GM18505 (cell line): ENCODE measurements at regions not wholly inside any gene's neighbourhood (a gene's known extent, or its start where the extent isn't known, plus 50 kb on each side); places are given as distances from the start of the nearest gene placed in this dataset.

Experiments
- ATAC-seq: cut with Tn5 transposase; IDR thresholded peaks from one replicate; pipeline ENCODE4 v1.9.1; 2021; ENCODE audit not compliant: unreplicated experiment
- POLR2A ChIP-seq: IDR thresholded peaks from 4 replicates; pipeline ENCODE4 v1.6.1; 2011; ENCODE audit warnings: borderline replicate concordance; ENCODE audit not compliant: insufficient read depth, insufficient read length; ENCODE audit errors: extremely low read depth

DNA sequence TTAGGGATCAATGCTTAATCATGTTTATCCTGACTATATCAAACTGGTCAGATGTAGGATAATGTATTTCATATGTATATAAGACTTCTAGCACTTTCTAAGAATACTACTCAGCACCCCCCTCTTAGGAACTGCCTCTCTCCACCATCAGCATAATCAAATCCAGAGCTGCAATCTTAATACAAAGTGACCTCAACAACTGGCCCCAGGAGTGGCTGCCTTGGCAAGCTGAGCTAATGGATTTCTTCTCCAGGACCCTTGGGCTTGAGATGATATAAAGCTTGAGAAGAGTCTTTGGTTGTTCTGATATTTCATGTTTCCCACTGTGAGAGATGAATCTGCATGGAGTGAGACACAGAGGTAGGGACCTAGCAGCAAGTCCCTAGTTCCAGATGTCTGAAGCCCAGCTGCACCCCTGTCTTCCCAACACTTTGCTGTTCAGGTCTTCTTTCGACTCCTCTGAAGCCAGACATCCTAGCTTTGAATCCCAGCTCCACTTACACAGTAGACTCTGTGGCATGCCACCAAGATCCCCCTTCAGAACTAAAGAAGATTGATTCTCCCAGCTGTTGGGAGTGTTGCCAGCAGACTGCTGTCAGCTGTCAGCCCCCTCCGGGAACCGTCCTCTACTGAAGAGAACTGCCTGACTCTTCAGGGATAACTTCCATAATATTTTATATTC is 309.3 kb upstream of the UBE2E2 start:
- no peak for ATAC-seq
- TF ChIP-seq POLR2A = no peak

DNA sequence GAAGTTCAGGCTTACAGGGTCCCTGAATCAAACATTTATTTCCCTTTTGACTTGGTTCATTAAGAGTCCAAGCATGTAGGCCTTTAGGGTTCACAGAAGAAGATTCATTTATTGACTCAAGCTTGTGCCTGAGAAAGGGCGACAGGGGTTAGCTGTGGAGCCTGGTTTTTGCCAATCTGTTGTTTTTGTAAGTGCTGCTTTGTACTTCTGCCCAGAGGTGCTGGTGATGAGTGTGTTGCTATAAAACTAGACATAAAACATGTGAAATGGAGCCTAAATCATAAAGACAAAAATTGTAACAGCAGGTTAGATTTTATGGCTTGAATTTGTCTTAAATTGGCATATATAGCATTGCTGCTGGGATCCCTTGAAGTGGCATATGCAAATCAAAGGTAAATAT is 308.3 kb upstream of the UBE2E2 start:
- TF ChIP-seq POLR2A = no peak

GRCh38 chr3:22895671-22896070 is 307.5 kb upstream of the UBE2E2 start:
- TF ChIP-seq POLR2A = no peak
- ATAC-seq = no peak

More for the DNA sequence above, 308.3 kb upstream of the UBE2E2 start:
- ATAC-seq = no peak

GRCh38 chr3:22898558-22898957 is 304.6 kb upstream of the UBE2E2 start:
- no peak for TF ChIP-seq POLR2A
- no peak for ATAC-seq

DNA sequence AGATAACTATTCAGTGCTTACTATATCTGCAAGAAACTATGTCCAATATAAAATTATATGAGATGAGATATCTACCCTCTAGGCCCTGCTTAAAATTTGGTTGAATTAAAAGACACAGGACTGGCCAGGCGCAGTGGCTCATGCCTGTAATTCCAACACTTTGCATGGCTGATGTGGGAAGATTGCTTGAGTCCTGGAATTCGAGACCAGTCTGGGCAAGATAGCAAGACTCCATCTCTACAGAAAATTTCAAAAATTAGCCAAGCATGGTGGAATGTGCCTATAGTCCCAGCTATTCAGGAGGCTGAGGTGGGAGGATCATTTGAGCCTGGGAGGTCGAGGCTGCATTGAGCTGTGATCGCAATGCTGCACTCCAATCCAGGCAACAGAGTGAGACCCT is 303.7 kb upstream of the UBE2E2 start:
- ATAC-seq = no peak
- no peak for TF ChIP-seq POLR2A

GRCh38 chr3:22900296-22900695 is 302.8 kb upstream of the UBE2E2 start:
- no peak for TF ChIP-seq POLR2A
- no peak for ATAC-seq

DNA sequence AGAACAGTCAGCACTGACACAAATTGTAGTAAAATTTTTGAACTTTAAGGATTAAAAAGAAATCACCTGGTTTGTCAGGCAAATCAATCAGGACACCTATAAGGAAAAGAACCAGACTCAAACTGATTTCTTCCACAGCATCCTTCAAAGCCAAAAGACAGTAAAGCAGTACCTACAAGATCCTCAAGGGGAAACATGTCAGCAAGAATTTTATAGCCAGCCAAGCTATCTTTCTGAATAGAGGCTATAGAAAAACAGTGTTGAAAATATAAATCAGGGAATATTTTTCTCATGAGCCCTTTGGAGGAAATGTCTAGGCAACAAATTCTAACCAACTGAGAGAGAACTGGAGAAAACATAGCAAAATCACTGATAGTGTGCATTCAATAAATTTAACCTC is 301.4 kb upstream of the UBE2E2 start:
- ATAC-seq = no peak
- no peak for TF ChIP-seq POLR2A

GRCh38 chr3:22907161-22907780 is 295.9 kb upstream of the UBE2E2 start:
- no peak for TF ChIP-seq POLR2A
- ATAC-seq = no peak

- ATAC-seq = no peak
- TF ChIP-seq POLR2A = no peak
Observed at GRCh38 chr3:22907796-22908195, 295.3 kb upstream of the UBE2E2 start.

DNA sequence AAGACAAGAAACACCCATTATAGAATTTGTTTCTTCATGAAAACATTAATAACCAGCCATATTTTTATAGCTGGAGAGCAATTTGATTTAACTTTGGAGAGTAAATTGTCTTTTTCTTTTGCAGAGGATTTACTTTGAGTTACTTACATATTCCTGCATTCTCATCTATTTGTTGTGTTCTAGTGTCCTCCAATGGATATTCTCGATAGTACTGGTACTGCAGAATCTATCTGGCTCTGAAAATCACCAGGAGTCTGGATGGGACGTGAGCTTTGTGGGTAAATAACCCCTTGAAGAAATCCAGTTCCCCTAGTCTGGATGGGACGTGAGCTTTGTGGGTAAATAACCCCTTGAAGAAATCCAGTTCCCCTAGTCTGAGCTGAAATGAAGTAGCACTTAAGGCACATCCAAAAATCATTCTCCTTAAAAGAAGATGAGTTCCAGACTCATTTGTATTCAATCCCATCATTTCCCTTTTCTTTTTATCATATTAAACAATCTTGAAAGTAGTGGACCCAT is 294.1 kb upstream of the UBE2E2 start:
- TF ChIP-seq POLR2A = no peak
- ATAC-seq = no peak

DNA sequence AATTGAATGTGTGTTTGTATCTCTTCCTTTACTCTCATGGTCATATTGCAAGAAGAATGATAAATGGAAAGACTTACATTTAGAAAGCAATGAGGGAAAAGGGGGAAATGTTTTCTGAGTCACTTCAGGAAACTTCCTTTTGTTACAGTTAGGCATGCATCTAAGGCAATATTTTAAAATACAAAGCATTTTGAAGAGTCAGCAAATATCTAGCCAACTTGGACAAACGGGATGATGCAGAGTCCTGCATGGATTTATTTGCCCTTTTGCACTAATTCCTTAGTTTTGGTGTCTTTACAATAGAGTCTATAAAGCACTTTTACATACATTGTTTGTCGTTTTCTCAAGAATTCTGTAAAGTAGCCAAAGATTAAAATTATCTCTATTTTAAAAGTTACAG is 286.2 kb upstream of the UBE2E2 start:
- TF ChIP-seq POLR2A = no peak
- no peak for ATAC-seq

DNA sequence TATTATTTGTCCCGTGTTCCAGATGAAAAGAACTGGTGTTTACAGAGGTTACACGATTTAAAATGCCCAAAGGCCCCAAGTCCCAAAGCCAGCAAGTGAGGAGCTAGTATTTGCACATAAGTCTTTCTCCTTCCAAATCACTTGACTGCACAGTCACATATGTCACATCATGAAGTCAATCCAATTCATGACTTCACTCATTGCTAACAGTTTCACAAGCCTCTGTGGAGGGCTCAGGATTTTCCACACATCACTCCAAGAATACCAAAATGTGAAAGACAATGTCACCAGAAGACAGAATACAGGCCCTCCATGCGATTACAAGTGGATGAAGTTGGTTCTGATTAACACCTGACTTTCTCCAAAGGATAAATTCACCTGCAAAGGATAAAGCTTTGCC is 283.1 kb upstream of the UBE2E2 start:
- TF ChIP-seq POLR2A = no peak
- no peak for ATAC-seq

- TF ChIP-seq POLR2A = no peak
- no peak for ATAC-seq
Observed at GRCh38 chr3:22922317-22922716, 280.8 kb upstream of the UBE2E2 start.

- TF ChIP-seq POLR2A = no peak
- ATAC-seq = no peak
Observed at GRCh38 chr3:22923711-22924110, 279.4 kb upstream of the UBE2E2 start.

- TF ChIP-seq POLR2A = no peak
- ATAC-seq = no peak
Observed at GRCh38 chr3:22928216-22929110, 274.7 kb upstream of the UBE2E2 start.
